Myocyte (in vitro differentiated cells): ENCODE measurements at regions not wholly inside any gene's neighbourhood (a gene's known extent, or its start where the extent isn't known, plus 50 kb on each side); places are given as distances from the start of the nearest gene placed in this dataset.

Source experiments
- DNase-seq: peaks from one replicate; pipeline ENCODE4 v3.0.0-alpha.2; 2012; ENCODE audit warnings: low read depth

- no peak for DNase-seq
Measured at GRCh38 chr1:94707321-94708298, 112.5 kb upstream of the SLC44A3 start.

- no peak for DNase-seq
Measured at GRCh38 chr1:94702442-94702815, 117.7 kb upstream of the SLC44A3 start.

- no peak for DNase-seq
Measured at GRCh38 chr1:94701796-94702441, 118.2 kb upstream of the SLC44A3 start.

DNA sequence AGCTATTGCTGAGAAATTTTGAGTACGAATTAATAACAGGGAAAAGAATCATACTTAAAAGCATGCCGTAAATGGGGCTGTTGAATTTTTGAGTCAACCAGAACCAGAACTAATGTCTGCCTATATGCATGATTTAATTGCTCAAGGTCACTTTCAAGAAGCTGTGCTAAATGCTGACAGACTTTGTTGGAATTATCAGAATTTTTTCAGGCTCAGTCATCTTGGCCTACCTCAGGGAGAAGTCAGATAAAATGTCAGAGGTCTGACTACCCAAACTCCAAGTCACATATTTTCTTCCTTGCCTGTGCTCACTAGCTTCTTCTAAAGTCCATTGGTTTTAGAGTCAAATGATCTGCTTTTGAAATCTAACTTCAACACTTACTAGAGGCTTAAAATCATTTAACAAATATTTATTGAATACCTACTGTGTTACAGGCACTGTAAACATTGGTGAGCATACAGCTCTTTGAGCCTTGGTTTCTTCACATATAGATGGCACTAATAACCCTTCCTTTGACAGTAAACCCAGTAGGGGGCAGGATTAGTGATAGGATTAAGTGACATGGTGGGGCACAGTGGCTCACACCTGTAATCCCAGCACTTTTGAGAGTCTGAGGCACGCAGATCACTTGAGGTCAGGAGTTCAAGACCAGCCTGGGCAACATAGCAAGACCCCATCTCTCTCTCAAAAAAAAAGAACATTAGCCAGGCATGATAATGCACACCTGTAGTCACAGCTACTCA lies 121.2 kb upstream of the SLC44A3 start:
- DNase-seq, result no peak

- no peak for DNase-seq
Measured at GRCh38 chr1:94698356-94698755, 121.8 kb upstream of the SLC44A3 start.

GRCh38 chr1:94697839-94698238 lies 122.3 kb upstream of the SLC44A3 start:
- no peak for DNase-seq

DNA sequence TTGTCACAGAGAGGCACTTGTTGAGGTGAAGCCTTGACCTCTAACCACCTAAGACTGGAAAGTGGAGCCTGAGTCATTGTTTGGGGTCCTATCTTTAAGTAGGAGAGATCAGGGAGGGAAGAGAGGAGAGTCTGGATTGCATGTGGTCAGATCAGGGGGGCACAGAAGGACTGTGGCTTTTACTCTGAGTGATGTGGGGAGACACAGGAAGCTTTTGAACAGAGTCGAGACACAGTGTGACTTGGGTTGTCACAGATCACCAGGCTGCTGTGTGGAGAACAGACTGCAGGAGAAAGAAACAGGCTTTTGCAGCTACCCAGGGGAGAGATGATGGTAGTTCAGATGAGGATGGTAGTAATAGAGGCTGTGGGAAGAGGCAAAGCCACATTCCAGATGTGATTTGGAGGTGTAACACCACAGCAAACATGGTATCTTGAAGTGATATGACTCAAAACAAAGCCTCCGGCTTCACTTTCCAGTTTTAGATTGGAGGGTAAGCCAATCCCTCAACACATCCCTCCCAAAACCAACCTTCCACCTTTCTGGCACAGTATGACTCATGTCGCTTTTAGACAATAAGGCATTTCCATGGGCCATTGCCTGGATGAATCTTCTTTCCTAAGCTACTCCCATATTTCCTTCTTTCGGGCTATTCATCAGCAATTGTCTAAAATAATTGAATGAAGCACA lies 125.8 kb upstream of the SLC44A3 start:
- no peak for DNase-seq

- DNase-seq, result no peak
Measured at GRCh38 chr1:94693435-94693834, 126.7 kb upstream of the SLC44A3 start.

GRCh38 chr1:94693029-94693428 lies 127.1 kb upstream of the SLC44A3 start:
- no peak for DNase-seq

- DNase-seq, result no peak
Measured at GRCh38 chr1:94688646-94689045, 131.5 kb upstream of the SLC44A3 start.

DNA sequence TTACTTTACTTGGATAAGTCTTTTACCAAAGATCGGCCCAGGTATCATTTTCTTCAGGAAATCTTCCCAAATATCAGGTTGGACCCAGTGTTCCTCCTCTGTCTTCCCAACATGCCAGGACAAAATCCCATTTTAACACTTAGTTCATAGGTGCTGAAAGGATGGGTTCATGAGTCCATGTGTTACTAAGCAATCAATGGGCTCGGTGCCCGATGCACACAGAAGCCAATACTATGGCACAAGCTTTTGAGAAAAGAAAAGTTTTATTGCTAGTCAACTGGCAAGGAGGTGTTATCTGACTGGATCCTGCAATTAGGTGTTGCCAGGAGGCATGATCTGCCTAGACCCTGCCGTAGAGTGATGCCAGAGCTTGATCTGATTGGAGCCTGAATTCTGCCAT lies 133.3 kb upstream of the SLC44A3 start:
- DNase-seq, result no peak

GRCh38 chr1:94684690-94685250 lies 135.4 kb upstream of the SLC44A3 start:
- no peak for DNase-seq

- peak; percentile 64 for DNase-seq
Measured at GRCh38 chr1:94683886-94684285, 136.3 kb upstream of the SLC44A3 start.

DNA sequence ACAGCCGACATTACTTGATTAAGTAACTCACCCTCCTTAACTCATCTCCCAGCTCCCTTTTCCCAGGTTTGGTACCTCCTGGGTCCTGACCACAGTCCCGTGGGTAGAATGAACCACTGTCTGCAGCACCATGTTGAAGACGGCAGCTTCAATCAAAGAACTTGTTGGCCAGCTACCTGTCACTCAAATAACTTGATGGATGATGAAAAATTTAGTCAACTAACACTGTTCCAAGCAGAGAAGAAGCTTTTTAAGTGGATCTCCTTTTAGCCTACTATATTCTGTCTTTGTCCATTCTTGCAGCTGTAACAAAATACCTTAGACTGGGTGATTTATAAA lies 138.4 kb upstream of the F3 start:
- no peak for DNase-seq

GRCh38 chr1:94679332-94680038 lies 137.9 kb upstream of the F3 start:
- DNase-seq, result no peak

- no peak for DNase-seq
Measured at GRCh38 chr1:94678202-94678848, 136.8 kb upstream of the F3 start.

GRCh38 chr1:94677714-94678113 lies 136.2 kb upstream of the F3 start:
- no peak for DNase-seq

GRCh38 chr1:94677087-94677486 lies 135.5 kb upstream of the F3 start:
- no peak for DNase-seq

GRCh38 chr1:94676686-94677085 lies 135.1 kb upstream of the F3 start:
- DNase-seq, result no peak

- DNase-seq, result no peak
Measured at GRCh38 chr1:94675373-94675772, 133.8 kb upstream of the F3 start.
